Breast epithelium (tissue), 3 donors: ENCODE measurements at regions not wholly inside any gene's neighbourhood (a gene's known extent, or its start where the extent isn't known, plus 50 kb on each side); places are given as distances from the start of the nearest gene placed in this dataset.

Source experiments
- CTCF ChIP-seq, 3 donors: fragments of 450-650 bp; IDR thresholded peaks; one replicate each; pipeline ENCODE4 v1.5.1; 2016 to 2017; ENCODE audit warnings: antibody characterized with exemption in 3 of 3, mild to moderate bottlenecking in 3 of 3, moderate library complexity in 3 of 3
- POLR2AphosphoS5 ChIP-seq, 3 donors: sonication (generic); formaldehyde crosslinking; IDR thresholded peaks; one replicate each; pipeline ENCODE4 v1.6.1; 2017; ENCODE audit warnings: antibody characterized with exemption in 3 of 3

- TF ChIP-seq CTCF (IDR thresholded peaks at IDR 0.05) = no peak
- TF ChIP-seq POLR2AphosphoS5 (IDR thresholded peaks at IDR 0.05) = no peak
Observed at GRCh38 chr5:173746047-173746646, 129.7 kb upstream of the BOD1 start.
